MV-4-11 (cell line): ENCODE measurements at regions not wholly inside any gene's neighbourhood (a gene's known extent, or its start where the extent isn't known, plus 50 kb on each side); places are given as distances from the start of the nearest gene placed in this dataset.
A peak's percentile ranks its signal among the peaks of the same experiment; 100 is the strongest.
"Not testable (repeated sequence)": the region's sequence is repeated elsewhere in the genome, so short reads cannot be mapped to it uniquely, and the experiment has no call there.

Source experiments
- DNase-seq: peaks from one replicate; lab custom pipeline; 2025; lab: John Stamatoyannopoulos, UW

GRCh38 chr6:111925296-111925695 is 52.0 kb upstream of the FYN start:
- peak; percentile 23 for DNase-seq

DNA sequence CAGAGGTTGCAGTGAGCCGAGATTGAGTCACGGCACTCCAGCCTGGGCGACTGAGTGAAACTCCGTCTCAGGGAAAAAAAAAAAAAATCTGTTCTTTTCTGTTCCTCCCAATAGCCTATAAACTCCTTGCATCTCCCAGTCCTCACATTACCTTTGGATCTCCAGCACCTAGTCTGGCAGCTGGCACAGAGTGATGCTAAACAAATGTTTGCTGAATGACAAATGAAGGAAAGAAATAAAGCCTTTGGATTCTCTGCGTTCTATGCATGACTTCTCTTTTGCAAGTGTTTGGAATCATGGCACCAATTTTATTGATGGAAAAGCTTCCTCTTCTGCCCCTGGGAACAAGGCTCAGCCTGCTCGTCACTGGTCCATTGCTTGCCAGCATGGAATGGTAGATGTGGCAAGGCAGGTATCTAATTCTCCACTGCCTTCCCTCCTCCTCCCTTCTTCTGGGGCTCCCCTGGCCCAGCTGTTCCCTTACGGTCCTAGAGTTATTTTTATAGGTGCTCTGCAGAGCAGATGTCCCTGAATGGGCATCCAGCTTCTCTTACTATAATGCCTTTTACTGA is 53.6 kb upstream of the FYN start:
- no peak for DNase-seq

- no peak for DNase-seq
Measured at GRCh38 chr6:111927321-111927720, 54.1 kb upstream of the FYN start.

- no peak for DNase-seq
Measured at GRCh38 chr6:111928139-111928538, 54.9 kb upstream of the FYN start.

DNA sequence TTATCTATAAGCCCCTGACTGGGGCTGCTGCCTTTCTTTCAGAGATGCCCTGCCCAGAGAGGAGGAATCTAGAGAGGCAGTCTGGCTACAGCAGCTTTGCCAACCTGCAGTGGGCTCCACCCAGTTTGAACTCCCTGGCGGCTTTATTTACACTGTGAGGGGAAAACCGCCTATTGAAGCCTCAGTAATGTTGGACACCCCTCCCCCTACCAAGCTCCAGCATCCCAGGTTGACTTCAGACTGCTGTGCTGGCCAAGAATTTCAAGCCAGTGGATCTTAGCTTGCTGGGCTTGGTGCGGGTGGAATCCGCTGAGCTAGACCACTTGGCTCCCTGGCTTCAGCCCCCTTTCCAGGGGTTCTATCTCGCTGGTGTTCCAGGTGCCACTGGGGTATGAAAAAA is 61.4 kb upstream of the FYN start:
- DNase-seq: not testable (repeated sequence)

GRCh38 chr6:111936718-111937117 is 63.5 kb upstream of the FYN start:
- DNase-seq: no peak

GRCh38 chr6:111938710-111939109 is 65.5 kb upstream of the FYN start:
- DNase-seq: no peak

GRCh38 chr6:111939902-111940301 is 66.7 kb upstream of the FYN start:
- peak; percentile 87 for DNase-seq

DNA sequence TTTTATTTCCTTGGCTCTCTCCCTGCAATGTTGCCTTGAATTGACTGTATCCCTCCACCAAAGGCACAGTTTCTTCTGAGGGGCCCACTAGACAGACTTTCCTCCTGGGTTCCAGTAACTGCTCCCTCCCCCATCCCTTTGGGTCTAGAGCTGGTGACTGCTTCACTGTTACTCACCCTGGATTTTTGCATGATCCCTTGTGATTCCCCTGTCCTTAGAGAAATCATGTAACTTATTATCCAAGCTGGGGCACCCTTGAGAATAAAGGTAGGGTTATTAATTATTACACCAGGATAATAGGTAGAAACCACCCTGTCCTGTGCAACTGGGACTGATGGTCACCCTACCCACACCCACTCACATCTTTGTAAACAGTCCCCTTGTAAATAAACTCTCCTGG is 67.5 kb upstream of the FYN start:
- no peak for DNase-seq

DNA sequence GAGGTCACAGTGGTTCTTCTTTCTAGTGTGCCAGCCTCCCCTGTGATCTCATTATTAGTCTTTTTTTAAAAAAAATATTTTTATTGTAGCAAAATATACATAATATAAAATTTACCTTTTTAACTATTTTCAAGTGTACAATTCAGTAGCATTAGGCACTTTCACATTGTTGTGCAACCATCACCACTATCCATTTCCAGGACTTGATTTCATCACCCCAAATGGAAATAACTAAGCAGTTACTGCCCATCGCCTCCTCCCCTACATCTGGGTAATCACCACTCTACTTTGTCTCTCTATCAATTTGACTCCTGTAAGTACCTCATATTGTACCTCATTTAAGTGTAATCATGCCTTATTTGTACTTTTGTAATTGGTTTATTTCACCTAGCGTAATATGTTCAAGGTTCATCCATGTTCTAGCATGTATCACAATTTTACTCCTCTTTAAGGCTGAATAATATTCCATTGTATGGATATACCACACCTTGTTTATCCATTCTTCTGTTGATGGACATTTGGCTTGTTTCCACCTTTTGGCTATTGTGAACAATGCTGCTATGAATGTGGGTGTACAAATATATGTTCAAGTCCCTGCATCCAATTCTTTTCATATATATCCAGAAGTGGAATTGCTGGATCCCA is 68.6 kb upstream of the FYN start:
- peak; percentile 69 for DNase-seq

DNA sequence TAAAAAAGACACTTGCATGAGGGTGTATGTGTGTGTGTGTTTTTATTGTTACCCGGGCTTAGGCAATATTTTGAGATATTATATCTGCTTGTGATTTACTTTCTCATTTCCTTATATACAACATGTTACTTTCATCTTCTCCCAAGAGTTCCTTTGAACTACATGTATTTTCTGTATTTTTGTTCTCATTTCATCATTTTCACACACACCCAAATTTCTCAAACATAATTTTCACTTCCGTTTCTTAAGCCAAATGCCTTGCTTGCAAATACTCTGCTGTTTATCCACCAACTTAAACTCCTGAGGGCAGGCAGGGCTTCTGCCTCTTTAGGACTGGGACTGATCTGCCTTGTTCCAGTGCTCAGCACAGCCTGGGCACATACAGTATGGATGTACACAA is 69.3 kb upstream of the FYN start:
- DNase-seq: peak; percentile 95

- DNase-seq: no peak
Measured at GRCh38 chr6:111943266-111943665, 70.0 kb upstream of the FYN start.

- peak; percentile 62 for DNase-seq
Measured at GRCh38 chr6:111943726-111944125, 70.5 kb upstream of the FYN start.

DNA sequence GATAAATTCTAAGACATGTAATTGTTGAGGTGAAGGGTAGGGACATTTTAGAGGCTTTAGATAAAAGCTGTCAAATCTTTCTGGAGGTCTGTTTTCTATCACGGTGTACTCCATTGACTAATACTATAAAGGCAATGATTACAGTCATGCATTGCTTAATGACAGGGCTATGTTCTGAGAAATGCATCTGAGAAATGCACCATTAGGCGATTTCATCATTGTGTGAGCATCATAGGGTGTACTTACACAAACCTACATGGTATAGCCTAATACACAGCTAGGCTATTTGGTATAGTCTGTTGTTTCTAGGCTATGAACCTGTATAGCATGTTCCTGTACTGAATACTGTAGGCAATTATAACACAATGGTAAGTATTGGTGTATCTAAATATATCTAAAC is 71.3 kb upstream of the FYN start:
- DNase-seq: no peak

DNA sequence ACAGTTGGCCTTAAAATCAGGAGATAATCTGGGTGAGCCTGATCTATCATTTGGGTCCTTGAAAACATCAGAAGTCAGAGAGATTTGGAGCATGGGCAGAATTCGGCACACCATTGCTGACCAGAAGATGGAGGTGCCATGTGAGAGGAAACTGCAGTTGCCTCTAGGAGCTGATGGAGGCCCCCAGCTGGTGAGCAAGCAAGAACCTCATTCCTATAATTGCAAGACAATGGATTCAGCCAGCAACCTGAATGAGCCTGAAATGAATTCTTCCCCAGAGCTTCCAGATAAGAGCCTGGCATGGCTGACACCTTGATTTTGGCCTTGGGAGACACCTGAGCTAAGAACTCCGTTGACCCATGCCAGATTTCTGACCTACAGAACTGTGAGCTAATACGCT is 76.3 kb upstream of the FYN start:
- DNase-seq: no peak

- DNase-seq: not testable (repeated sequence)
Measured at GRCh38 chr6:111949984-111950383, 76.7 kb upstream of the FYN start.

GRCh38 chr6:111950661-111951496 is 77.6 kb upstream of the FYN start:
- no peak for DNase-seq

DNA sequence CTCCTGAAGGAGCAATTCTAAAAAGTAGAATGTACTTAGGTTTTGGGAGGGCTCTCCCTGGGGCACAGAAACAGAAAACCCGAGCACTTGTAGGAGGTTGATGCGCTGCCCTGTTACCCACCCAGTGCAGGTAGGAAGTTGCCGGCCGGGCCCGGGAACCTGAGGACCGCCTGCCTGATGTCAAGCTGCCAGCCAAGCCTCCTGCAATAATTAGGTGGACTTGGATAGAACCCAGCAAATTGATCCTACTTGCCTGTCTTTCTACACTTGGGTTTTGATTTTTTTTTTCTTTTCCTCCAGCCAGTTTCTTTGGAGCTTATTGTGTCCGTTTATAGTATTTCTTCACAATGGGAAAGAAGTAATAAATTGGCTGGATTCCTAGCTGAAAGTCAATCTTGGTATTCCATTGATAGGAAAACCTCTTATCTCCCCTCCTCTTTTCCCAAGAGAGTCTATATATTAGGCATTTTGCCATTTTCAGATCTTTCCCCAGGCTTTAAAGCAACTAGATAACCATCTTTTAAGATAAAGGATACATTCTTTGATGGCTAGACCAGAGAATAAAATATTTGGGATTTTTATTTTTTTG is 78.3 kb upstream of the FYN start:
- no peak for DNase-seq

DNA sequence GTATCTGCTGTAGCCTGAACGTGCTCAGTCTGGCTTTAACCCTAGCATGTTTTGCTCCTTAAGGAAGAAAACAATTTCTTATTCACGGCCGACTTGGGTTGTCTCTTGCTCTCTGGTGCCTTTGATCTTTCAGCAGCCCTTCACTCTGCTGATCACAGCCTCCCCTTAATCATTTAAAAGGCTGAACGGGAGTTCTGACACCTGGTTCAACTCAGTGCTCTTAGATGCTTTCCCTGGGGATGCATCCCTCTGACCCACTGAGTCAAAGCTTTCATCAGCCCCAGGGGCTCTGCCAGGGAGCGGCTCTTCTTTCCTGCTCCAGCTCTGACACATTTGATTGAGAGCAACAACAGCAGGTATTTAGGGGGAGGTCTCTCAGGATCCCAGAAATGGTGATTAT is 79.0 kb upstream of the FYN start:
- DNase-seq: no peak

- DNase-seq: peak; percentile 74
Measured at GRCh38 chr6:111952821-111953540, 79.7 kb upstream of the FYN start.

- no peak for DNase-seq
Measured at GRCh38 chr6:111956098-111956497, 82.8 kb upstream of the FYN start.

DNA sequence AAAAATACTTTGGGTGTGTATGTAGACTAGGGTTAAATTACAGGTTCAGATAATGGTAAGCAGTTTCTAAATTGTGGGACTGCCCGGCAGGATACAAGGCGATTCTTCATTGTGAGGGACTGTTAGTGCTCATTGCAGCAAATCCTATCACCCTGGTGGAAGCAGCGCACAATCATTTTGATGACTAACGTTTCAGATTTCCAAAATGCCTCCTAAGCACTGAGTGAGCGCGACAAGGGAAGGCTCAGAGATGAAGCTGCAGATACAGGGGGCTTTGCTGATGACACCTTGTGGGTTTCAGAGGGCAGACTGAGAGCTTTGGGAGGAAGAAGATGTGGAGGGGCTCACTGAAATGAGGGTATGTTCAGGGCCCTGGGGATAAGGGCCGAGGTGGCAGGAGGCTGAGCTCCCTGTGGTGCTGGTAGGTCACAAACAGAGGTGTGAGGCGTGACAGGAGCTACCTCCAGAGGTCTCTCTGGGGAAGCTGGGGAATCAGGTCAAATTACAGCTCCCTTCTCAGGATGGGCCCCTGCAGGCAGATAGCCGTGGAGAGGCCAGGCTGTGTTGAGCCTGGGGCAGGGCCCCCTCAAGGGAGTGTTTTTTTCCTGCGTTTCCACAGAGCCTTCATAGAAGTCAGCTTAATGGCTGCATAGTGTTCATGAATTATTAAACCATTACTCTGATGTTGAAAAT is 84.5 kb upstream of the FYN start:
- no peak for DNase-seq
